NOMO-1 treated with dmso at 0.1 percent for 144 hours (cell line): ENCODE measurements at regions not wholly inside any gene's neighbourhood (a gene's known extent, or its start where the extent isn't known, plus 50 kb on each side); places are given as distances from the start of the nearest gene placed in this dataset.
A peak's percentile ranks its signal among the peaks of the same experiment; 100 is the strongest.

Experiments
- DNase-seq: peaks from one replicate; lab custom pipeline; 2025; ENCODE audit not compliant: unreplicated experiment; lab: John Stamatoyannopoulos, UW

- no peak for DNase-seq
These were observed 347.2 kb upstream of the XYLT1 start for GRCh38 chr16:17817943-17818342.

GRCh38 chr16:17817260-17817659, 346.5 kb upstream of the XYLT1 start:
- DNase-seq, result no peak

- no peak for DNase-seq
These were observed 342.0 kb upstream of the XYLT1 start for GRCh38 chr16:17812771-17813170.

DNA sequence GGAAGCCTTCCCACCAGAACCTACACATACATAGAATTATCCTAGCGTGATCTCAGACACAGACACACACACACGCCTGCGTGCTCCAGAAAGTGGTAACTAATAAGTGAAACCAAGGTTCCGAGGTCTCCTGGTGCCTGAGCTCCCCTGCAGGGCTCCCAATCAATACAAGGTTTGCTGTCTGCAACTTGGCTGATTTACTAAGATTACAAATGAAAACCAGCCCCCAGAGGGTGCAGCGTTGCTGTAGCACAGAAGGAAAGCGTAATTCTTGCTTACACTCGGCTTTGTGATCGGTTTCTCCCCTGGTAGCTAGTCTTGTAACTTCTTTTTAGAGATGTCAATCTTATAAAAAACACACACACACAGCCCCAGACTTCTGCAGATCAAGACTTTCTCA, 334.1 kb upstream of the XYLT1 start:
- DNase-seq, result no peak

DNA sequence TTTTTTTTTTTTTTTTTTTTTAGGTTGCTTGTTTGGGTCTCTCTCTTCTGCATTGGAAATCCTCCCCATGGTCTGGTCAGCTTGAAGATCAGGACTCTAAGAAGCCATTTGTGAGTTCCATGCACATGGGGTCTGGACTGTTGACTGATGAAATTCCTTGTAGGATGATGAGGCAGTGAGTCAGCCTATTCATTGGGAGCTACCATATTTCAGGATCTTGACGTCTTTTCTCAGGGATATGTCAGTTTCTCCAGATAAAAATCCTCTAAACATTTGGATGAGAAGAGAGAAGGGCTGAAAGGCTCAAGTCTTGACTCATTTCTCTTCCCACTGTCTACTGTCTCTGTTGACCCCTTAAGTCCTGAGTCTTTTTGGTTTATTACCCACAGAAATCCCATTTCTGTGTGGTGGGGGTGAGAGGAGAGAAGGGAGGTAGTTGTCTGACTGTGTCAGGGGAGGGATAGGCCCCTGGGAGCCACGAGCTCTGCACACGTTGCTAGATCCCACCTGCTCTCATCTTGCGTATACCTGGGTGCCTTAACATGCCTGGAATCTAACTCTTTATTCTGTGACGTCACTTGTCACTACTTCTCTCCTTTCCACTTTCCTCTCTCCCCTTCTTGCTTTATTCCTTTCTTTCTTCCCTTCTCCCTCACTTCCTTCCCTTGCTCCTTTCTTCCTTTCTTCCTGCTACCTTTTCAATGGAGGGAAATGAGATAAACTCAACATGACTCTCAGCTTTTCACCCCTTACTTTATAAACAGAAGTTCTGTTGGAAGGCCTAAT, 333.1 kb upstream of the XYLT1 start:
- no peak for DNase-seq

- DNase-seq, result no peak
These were observed 331.8 kb upstream of the XYLT1 start for GRCh38 chr16:17802571-17802970.

DNA sequence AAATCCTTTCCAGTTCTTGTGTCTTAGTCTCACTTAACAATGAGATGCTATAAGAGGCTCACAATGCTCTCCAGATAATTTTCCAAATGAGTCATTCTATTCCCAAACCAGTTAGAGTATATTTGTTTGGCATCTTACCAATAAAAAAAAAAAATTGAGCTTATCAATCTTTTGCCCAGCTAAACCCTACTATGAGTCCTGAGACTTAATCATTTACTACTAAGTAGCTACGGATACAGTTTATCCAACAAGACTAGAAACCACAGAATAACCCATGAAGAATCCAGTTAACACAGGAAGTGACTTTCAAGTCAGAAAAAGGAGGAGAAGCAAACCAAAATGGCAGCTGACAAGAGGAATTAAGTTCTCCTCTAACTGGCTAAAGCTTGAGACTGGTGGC, 330.3 kb upstream of the XYLT1 start:
- DNase-seq, result no peak

- DNase-seq, result no peak
These were observed 328.0 kb upstream of the XYLT1 start for GRCh38 chr16:17798716-17799115.

GRCh38 chr16:17793354-17793753, 322.6 kb upstream of the XYLT1 start:
- no peak for DNase-seq

DNA sequence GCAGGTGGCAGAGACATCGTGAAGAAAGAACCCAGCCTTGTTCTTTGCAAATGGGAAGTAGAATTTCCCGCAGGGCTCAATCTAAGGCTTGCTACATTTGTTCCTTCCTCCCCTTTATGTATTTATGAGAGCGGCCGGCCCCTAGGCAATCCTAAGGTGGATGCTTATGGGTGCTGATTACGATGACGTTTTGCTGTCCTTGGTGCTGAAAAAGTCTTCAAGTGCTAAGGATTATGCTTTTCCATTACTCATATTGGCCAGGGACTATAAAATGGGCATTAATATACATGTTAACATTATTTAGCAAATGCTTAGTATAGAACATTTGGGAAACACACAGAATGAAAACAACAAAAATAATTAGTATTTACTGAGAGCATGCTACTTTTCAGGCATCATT, 313.3 kb upstream of the XYLT1 start:
- peak; percentile 32 for DNase-seq

DNA sequence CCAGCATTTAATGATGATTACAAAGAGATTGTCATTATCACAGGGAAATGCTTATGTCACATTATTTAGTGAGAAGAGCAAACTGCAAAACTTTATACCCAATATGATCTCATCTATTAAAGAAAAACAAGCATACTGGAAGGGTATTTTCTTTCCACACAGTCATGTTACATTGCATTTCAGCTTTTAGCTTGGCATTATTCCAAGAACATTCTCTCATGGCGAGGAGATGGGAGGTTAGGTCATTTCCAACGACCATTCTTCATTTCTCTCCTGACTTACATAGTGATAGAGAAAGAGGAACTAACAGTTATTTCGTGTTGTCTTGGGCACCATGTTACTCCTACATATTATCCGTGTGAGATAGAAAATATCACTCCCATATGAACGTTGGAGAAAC, 309.4 kb upstream of the XYLT1 start:
- DNase-seq, result no peak

- DNase-seq, result peak; percentile 14
These were observed 306.7 kb upstream of the XYLT1 start for GRCh38 chr16:17777408-17777863.

DNA sequence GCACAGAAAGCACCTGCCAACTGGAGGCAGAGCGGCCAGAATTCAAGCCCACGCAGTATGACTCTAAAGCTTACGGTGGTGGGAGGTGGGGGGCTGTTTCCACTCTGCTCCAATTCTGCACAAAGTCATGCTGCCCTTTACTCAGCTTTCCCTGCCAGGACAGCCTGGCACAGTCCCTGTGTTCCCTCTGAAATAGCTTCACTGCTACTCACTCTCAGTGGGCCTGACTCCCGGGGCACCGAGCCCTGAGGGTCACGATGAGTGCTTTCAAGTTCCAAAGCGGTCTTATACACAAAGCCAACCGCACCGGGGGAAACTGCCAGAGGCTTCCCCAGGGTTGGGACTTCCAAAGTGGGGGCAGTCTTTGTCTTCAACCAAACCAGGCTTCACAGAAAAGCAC, 306.1 kb upstream of the XYLT1 start:
- no peak for DNase-seq

DNA sequence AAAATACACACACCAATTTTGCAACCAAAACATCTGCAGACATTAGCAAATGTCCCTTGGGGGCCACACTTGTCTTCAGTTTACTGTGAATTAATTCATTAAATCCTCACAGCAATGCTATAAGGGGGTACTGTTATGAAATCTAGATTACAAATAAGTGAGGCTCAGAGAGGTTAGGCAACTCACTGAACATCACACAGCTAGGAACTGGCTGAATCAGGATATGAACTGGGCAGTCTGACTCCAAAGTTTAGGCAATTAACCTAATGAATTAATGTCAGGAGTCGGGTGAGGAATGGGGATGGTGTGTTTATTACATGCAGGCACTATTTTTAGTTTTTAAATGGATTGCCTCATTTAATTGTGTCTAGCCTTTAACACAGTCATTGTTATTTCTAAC, 305.7 kb upstream of the XYLT1 start:
- DNase-seq, result no peak

DNA sequence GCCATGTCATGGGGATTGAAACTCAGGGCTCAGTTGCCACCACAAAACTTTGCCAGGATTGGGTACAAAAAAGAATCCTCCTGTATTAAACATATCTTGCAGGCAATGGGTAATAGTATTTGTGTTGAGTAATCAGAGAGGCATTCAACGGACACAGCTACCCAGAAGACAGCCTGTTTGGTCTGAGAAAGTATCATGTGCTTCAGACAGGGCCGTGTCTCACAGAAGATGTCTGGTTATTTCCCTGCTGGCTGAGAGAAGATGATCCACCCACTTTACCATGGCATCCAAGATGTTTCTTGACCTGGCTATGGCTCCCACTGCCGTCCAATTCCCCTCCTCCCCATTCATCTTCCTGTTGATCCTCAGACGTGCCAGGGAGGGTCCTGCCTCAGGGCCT, 304.3 kb upstream of the XYLT1 start:
- DNase-seq, result no peak

DNA sequence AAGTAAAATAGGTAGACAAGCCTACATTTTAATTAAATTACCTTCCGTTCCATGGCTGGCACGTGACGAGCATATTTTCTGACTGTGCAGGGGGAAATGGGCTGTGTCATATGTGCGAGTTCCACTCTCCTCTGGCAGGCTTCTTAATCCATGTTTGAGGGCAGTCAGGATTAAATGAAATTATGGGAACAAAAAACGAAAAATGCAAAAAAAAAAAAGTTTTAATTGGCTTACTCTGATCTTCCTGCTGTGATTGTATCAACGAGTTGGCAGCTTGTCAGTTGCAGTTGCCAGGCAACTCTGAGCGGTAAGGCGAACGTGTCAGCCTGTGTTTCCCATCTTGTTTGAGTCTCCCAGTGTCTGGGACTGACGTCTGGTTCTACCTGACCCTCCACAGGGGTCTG, 302.9 kb upstream of the XYLT1 start:
- no peak for DNase-seq

- no peak for DNase-seq
These were observed 299.3 kb upstream of the XYLT1 start for GRCh38 chr16:17770104-17770503.

DNA sequence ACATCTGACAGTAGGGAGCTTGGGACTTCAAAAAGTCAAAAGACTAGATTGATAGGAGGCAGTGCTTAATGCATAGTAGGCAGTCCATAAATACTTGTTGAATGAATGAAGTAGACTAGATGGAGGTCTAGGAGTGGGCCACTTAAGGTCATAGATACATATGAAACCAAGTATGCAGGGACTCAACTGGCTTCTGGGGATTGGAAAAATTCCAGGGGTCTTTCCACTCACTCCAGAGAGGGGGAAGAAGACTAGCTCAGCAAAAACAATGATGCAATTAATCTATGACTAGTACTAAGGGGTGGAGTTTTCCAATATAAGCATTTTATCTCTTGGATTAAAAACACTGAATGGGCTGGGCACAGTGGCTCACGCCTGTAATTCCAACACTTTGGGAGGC, 298.3 kb upstream of the XYLT1 start:
- no peak for DNase-seq

DNA sequence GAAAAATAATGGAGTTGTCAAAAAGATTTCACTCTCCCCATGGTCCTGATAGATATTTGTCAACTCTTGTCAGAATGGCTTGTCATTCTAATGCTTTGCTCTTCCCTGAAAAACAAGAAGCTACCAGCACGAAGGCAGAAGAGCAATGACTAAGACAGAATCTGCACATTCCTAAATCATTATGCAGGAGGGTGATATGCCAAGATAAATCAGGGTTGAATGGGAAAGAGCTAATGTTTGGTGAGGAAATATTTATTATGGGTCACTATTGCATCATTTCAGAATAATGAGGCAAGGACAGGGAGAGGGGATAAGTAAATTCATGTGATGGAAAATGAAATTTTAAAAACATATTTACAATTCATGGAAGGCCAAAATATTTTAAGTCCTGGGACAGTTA, 297.5 kb upstream of the XYLT1 start:
- no peak for DNase-seq

DNA sequence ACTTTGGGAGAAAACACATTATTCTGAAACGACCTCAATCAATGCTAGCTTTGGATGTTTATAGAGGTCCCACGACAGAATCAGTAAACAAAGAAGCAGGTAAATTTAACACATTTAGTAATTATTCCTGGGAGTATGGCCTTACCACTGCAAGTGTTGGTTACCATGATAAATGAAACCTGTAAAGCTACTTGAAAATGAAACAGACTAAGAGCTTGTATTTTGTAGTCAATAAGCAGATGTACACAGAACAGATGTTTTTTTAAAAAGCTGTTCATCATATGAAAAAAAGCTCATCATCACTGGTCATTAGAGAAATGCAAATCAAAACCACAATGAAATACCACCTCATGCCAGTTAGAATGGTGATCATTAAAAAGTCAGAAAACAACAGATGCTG, 295.3 kb upstream of the XYLT1 start:
- DNase-seq, result no peak

DNA sequence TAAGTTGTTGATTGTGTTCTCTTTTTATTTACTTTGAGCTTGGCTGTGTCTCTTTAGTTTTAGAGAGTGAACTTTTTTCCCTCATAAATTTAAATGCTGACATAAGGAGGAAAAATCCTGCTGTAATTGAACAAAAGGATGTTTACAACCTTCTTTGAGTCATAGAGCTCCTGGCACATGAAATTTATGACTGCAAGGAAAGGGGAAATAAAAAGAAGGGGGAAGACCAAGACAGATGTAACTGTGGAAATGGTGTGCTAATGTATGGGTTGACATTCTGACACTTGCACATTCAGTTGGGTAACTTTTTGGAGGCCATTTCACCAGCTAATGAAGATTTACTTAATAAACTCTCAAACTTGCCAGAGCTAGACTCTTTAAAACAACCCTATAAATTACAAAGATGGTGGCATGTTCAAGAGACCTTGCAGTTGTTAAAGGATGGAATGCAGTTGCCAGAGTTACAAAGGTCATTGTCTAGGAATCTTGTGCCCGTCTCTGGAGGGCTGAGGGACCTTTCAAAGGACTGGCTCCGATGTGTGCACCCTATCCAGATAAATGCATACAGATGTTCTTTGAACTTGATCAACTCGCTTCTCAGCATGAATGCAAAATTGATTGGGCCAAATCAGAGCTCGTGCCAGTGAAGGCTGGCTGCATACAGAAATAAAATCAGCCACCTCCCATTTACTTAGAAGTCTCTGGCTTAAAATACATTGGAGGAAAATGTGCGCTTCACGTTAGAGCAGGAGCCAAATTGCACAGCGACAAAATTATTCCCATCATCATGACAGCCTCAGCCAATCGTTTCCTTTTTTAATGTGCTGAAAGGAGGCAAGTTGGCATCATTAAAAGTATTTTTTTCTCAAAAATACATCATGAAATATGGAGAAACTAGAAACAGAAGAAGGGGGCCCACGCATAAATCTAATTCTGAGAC, 289.0 kb upstream of the XYLT1 start:
- DNase-seq, result peak; percentile 75

GRCh38 chr16:17757808-17758207, 287.0 kb upstream of the XYLT1 start:
- DNase-seq, result no peak
